Fibroblast of skin of left quadriceps (primary cell): ENCODE measurements at regions not wholly inside any gene's neighbourhood (a gene's known extent, or its start where the extent isn't known, plus 50 kb on each side); places are given as distances from the start of the nearest gene placed in this dataset.
"Not testable (repeated sequence)": the region's sequence is repeated elsewhere in the genome, so short reads cannot be mapped to it uniquely, and the experiment has no call there.

ENCODE experiments used
- DNase-seq, 2 experiments: peaks; one replicate each; pipeline ENCODE4 v3.0.0-alpha.2; 2013; ENCODE audit warnings: low read depth in 2 of 2

DNA sequence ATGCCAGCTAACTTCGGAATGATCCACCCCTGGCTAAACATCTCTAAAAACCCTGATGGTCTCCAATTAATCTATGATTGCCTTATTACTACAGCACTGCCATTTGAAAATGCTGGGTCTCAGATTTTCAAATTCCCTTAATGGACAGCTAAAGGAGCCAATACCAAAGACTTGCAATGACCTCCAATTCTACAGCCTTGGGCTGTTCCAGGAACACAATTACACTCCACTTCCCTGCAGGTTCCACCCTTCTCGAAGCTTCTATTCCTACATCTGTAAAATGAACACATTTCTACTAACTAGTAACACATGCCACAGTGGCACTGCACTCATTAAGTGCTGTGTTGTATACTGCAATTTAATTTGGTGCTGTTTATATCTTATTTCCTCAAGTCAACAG lies 85.7 kb upstream of the AK4 start:
- DNase-seq: no peak

DNA sequence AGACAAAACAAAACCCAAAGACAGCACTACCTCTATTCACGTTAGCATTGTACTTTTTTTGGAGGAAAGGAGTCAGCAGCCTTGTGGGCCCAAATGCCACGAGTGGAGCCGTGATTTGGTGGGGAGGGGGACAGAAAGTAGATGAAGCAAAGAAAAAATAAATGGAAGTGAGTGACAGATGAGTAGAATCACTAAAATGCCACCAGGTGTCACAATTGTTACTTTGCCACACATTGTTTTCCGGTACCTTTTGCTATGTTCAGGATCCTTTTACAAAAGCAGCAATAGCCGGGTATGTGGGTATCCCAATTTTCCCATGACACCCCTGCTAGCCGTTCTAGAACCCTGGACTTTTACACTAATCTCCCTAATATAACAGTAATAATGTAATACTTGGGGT lies 85.0 kb upstream of the AK4 start:
- DNase-seq: no peak

DNA sequence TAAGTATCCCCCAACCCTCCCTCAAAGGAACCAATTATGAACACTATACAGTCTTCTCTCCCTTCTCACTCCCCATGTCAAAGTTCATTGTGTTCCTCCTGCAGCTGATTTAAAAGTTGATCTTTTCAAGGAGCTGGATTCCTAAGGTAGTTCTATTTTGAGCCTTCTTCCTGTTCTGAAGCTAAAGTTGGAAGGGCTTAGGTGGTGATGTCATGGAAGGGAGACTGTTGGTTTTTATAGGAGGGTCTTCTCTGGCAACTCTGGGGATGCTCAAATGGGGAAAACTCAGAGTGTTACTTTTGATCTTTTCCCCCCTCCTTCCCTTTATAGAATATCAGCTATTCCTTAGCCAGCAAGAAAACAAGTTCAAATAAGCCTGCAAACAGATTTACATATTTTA lies 83.0 kb upstream of the AK4 start:
- no peak for DNase-seq

DNA sequence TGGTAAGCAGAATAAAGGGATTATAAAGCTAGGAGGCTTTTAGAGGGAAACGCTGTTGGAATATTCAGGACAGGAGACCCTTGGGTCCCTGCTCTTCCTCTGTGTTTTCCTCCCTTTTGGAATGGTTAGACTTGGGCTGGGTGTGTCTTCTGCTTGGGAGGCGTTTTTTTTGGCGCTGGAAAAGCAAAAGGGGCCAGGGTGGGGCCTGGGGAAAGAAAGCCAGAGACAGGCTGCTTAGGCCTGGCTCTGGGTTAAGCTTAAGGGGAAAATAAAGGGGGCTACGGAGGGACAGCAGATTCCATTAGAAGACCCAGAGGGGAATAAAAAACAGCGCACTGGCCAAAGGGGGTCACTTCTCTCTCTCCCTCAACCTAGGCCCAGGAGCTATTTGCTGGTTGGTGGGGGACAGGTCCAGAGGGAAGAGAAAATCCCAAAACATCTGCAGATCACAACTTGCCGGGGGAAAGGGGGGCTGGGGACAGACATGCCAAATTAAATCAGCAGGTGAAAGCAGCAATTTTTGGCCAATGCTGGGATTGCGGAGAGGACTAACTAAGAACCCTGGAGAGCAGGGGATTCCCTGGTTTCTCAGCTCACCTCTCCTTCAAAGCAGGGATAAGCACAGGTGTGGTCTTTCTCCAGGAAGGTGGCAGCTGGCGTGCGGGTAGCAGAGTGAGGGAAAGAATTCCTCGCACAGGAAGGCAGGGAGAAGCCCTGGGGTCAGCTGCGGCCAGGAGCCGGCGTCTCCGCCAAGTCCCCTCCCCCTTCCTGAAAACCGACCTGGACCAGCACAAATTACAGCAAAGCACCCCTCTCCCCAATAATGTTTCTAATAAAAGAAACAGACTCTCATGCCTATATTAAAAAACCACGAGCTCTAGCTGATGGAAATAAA lies 82.2 kb upstream of the AK4 start:
- DNase-seq: no peak

DNA sequence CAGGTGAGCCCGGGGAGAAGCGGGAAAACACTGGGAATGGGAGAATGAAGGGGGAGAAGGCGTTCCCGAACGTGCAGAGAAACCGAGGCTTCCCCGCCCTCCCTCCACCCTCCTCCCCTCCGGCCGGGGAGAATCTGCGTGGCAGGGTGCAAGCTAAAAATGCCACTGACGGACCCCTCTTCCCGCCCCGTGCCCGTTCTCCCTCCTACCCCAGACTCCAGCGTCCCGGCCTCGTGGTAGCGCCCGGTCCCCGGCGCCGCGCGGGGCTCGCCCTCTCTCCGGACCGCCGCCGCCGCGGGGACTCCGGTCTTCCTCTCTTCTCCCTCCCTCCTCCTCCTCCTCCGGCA lies 81.6 kb upstream of the AK4 start:
- no peak for DNase-seq

DNA sequence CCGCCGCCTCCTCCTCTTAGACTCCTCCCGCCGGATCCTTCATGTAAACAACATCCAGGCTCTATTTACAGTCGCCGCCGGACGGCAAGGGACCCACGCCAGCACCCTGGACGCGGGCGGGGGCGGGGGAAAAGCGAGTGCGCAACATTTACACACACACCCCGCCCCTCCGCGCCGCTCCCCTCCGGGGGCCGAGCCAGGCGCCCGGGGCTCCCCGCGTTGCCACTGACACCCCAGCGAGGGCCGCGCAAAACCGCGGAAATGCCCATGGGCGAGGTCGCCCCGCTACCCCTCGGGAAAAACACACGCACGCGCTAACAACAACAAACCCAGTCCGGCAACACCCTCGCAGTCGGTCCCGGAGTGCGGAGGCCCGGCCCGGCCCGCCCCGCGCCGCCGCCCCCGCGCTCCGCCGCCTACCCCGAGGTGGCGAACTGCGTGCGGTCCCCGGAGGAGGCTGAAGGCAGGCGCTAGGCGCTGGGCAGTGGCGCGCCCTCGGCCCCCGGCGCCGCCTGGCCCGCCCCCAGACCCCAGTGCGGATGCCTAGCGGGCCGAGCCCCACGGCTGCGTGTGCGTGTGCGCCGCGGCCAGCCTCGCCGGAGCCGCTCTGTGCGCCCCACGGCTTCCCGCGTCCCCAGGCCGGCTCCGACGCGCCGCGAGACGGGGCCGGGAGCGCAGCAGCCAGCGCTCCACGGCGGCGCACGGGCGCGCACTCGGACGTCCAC lies 81.1 kb upstream of the AK4 start:
- peak; percentile 31 to 43 for DNase-seq

DNA sequence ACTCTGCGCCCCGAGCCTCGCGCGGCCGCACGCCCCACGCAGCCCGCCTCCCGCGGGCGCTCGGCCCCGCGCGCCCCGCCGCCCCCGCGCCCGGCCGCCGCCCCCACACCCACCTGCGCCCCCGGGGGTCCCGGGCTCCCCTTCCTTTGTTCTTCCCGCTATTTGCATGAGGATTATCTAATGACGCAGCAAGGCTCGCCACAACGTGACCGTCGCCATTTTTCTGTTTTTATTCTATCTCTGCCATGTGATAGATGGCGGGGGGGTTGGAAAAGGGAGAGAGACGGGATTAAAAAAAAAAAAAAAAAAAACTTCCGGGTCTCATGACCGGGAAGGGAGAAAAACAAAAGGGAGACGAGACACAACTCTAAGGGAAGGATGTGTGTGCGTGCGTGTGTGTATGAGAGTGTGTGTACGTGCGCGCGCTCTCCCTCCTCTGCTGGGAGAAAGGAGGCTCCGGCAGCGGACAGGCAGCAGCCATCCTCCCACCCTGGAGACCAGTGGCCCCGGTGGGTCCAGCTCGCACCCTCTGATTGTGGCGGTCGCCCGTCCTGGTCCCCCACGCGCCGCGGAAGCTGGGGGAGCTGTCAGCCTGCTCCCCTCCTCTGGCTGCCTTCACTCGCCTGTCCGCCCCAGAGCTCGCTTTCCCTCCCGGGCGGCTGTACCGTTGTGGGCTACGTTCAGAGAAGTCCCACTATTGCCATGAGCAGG lies 80.4 kb upstream of the AK4 start:
- DNase-seq: peak; percentile 36 to 44

DNA sequence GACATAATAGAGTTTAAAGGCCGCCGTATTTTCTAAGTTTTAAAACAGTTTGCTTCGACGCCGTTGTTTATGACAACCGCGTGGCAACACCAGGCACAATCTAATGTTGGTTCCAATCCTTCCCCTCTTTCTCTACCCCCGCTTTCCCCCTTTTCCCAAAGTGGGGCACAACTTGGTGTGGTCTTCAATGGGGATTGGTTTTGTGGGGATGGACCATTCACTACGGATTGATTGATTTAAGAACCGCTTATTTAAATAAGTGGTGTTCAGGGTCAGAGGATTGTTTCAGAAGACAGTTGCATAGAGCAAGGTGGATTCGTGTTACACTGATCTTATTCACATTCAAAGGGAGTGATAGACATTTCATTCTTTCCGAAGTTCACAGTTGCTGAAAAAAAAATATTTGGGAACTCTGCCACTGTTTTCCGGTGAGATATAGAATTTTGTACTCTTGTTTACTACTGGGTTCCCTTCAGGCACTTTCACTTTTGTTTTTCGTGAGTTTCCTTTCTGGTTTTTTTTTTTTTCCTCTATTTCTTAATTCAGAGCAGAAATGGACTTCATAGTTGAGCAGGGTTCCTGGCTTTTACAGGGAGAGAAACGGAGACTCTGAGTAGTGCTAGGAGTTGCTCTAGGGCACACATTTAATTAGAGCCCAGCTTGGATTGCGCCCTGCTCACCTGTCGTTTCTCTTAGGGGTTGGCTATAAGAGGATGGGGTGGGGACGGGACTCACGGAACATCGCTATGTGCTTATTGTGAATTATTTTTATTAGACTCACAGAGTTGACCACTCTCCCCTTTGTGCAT lies 79.6 kb upstream of the AK4 start:
- no peak for DNase-seq

DNA sequence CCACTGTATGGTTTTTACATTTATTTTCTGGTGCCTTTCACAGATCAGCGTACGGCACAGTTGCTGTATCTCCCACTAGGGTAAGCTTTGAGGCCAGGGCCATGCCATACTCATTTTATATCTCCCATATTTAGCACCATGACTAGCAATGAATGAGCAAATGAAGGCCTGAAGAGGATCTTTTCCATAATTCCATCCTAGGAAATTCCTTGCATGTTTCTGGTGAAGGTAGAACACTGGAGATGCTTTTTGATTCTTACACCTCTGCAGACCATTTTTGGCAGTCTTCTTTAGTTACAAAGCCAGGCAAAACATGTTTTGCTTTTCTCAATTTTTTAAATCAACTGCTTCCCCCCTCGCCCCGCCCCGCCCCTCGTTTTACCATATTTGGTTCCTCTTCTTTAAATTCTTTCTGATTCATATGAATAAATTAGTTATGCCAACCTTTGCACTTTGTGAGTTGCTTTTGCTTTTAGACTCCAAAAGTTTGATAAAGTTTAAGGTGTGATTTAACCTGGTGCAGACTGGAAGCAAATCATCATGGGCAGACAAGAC lies 78.9 kb upstream of the AK4 start:
- no peak for DNase-seq

DNA sequence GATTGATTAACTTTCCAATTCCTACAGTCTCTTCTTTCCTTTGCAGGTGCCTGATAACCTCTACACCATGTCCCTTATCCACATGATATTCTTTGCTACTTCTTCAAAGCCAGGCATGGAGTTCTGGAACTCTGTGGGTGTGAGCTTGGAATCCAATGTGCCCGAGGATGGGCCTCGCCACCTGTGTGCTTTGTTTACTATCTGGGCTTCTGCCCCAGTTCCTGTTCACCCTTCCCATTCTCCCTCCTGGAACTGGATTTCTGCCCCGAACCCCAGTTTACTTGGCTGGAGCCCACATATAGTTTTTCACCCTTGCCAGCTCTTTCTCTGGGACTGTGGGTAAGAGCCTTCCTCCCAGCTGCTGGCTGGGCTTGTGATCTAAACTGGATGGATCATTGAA lies 75.2 kb upstream of the AK4 start:
- no peak for DNase-seq

DNA sequence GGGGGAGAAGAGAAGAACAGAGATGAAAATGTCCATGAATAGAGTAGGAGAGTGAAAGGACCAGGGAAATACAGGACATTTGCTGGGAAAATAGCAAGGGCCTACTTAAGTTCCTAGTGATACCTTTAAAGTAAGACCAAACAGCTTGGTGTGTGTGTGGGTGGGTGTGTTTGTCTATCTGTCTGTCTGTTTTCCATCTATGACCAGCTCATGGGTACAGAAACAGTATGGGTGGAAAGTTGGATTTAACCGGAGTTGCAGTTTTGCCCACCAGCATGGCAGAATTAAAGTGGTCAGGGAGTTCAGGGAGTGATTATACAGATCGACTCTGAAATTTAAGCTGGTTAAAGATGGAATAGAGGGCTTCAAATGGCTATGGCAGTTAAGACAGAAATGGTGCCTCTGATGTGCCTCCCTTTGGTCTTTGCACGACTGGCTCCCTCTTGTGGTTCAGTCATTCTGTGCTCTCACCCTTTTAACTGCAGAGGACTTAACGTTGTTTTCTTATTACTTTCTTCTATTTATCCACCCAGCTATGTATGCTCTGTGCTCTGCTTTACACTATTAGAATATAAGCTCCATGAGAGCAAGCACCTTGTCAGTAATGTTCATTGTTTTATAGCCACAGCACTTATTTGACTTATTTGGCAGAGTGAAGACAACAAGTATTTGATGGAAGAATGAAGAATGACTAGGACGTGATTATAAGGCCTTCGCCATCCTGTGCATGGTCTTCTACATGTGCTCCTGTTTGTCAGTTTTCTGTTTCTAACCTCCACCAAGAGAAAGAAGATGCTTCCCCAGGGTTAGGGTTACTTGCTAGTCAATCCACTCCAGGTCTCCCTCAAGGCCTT lies 72.7 kb upstream of the AK4 start:
- no peak for DNase-seq

DNA sequence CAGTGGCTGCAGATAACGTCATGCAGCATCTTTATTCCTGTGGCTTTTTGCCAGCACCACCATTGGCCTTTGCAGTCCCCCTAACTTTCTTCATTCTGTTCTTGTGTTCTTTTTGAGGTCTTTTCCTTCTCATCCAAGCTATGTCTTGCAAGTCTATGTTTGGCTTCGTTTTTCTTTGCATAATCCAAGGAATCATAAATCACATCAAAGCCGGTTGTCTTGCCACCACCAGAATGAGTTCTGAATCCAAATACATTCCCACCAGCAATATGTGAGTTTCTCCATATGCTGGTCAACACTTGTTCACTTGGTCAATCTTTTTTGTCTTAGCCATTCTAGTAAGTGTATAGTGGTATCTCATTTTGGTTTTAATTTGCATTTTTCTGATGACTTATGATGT lies 70.6 kb upstream of the AK4 start:
- DNase-seq: no peak

DNA sequence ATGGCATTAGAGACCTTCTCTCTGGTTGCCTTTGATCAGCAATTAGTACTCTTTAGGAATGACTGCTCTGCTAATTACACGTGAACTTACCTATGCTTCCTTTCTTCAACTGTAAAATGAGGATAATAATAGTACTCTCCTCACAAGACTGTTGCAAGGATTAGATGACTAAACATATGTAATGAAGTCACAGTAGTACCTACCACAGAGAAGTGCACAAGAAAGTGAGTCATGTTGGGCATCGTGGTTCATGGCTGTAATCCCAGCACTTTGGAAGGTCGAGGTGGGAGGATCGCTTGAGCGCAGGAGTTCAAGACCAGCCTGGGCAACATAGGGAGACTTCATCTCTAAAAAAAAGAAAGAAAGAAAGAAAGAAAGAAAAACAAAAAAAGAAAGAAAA lies 68.1 kb upstream of the AK4 start:
- no peak for DNase-seq

DNA sequence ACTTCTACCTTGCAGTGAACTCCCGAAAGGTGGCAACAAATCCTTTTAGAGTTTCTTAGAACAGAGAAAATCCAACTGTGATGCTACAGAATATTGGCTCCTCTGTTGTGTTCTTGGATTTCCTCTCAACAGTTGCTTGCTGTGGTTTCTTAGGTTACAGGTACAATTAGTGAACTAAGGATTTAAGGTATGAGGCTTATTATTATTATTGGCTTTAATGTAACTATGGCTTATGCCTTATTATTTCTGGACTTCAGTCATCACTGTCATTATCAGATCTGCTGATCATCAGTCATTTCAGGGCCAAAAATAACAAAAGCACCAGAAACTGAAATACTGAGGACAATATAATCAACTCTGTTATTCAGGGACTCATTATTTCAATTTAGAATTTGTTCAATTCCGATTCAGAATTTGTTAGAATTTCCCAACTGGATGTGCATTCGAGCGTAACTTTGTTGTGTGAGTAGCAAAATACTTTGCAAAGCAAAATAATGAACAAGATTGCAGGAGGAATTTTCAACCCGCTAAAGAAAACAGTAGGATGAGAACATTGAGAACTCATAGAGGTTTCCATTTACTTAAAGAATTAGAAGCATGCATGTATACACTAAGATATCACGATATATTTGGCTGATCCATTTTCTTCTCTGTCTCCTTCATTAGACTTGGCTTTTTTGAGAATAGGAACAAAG lies 65.5 kb upstream of the AK4 start:
- DNase-seq: no peak

DNA sequence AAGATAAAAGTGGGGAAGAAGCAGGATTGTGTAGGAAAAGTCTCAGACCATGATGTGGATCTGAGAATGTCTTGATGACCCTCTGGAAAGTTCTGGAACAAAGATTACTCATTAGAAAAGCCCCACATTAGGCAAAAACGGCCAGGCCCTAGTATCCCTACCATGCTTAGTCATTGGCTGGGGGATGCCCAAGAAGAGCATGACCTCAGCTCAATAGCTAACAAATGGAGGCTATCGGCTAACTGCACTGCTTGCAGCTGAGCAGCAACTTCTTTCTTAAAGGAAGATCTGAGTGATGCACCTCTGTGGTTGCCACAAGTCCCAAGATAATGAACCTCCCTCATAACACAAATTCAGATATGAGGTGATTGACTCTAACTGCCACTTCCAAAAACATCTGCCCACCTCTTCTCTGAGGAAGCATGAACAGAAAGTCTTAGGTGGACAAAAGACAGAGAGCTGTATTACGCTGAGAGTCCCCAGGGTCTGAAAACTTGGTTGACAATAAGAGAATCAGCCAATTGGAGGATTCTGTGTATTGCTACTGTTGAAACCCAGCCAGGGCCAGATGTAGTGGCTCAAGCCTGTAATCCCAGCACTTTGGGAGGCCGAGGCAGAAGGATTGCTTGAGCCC lies 64.6 kb upstream of the AK4 start:
- no peak for DNase-seq

DNA sequence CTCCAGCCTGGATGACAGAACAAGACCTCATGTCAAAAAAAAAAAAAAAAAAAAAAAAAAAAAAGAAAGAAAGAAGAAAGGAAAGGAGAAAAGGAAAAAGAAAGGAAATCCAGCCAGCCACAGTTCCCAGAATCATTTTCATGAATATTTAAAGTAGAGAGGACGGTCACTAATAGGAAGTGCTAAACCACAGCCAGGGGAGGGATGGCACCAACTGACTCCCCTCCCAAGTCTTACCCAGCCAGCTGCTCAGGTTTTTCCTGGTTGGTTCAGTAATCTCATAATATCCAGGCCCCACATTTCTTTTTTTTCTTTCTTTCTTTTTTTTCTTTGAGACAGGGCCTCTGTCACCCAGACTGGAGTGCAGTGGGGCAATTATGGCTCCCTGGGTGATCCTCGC lies 63.9 kb upstream of the AK4 start:
- DNase-seq: no peak

DNA sequence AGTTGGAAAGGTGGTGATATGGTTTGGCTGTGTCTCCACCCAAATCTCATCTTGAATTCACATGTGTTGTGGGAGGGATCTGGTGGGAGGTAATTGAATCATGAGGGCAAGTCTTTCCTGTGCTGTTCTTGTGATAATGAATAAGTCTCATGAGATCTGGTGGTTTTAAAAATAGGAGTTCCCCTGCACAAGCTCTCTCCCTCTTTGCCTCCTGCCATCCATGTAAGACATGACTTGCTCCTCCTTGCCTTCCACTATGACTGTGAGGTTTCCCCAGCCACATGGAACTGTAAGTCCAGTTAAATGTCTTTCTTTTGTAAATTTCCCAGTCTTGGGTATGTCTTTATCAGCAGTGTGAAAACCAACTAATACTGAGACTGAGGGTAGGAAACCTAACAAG lies 60.5 kb upstream of the AK4 start:
- DNase-seq: not testable (repeated sequence)

DNA sequence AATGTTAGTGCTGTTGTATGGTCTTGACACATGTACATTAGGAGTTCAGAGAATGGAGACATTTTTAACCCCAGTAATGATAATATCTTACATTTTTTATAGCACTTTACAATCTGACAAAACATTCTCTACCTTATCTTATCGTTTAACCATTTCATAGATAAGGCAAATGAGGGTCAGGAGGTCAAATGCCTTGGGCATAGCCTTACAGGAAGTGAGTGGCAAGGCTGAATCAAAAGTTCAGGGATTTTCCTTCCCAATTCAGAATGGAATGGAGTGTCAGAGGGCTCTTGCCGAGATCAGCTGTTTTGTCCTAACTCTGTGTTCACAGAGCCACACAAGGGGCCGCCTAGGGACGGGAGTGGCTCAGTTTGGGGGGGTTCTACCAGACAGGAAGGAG lies 57.6 kb upstream of the AK4 start:
- DNase-seq: no peak

DNA sequence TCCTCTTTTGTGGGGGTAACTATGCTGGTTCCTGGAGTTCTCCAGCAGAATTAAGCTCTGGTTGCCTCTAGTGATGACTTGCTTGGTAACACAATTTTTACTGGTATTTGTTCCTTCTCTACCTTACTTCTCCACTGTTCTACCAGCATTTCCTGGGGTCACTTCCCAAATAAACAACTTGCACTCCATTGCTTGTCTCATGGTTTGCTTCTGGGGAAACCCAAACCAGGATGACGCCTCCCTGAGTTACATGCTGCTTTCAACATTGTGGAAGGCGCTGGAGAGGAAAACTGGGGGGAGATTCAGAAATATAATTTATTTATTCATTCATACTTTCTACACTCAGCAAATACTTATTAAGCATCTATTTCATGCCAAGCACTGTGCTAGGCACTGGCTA lies 55.3 kb upstream of the AK4 start:
- DNase-seq: no peak

DNA sequence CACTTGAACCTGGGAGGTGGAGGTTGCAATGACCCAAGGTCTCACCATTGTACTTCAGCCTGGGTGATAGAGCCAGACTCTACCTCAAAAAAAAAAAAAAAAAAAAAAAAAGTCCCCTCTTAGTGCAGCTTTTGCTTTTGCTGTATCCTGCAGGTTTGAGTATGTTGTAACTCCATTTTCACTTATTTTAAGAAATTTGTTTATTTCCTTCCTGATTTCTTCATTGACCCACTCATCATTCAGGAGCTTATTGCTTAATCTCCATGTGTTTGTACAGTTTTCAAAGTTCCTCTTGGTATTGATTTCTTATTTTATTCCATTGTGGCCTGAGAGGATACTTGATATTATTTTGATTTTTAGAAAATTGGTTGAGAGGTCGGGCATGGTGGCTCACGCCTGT lies 50.9 kb upstream of the AK4 start:
- DNase-seq: no peak
